Suprapubic skin (tissue), 4 donors: ENCODE measurements at regions not wholly inside any gene's neighbourhood (a gene's known extent, or its start where the extent isn't known, plus 50 kb on each side); places are given as distances from the start of the nearest gene placed in this dataset.

ENCODE experiments used
- DNase-seq, 2 donors: peaks; one replicate each; pipeline ENCODE4 v3.0.0-alpha.2; 2019; ENCODE audit warnings: low spot score in 2 of 2
- H3K27ac ChIP-seq: fragments of 200-600 bp; sonication (generic); one replicate; pipeline ENCODE4 v1.5.1; 2019
- H3K27me3 ChIP-seq: fragments of 200-600 bp; sonication (generic); one replicate; pipeline ENCODE4 v1.5.1; 2019
- H3K36me3 ChIP-seq: fragments of 200-600 bp; sonication (generic); one replicate; pipeline ENCODE4 v1.5.1; 2019
- H3K4me1 ChIP-seq: fragments of 200-600 bp; sonication (generic); one replicate; pipeline ENCODE4 v1.5.1; 2019
- H3K4me3 ChIP-seq: fragments of 200-600 bp; sonication (generic); one replicate; pipeline ENCODE4 v1.5.1; 2019; ENCODE audit warnings: mild to moderate bottlenecking
- H3K9me3 ChIP-seq: fragments of 200-600 bp; sonication (generic); one replicate; pipeline ENCODE4 v1.5.1; 2019
- CTCF ChIP-seq, 2 donors: fragments of 200-600 bp in 1 of 2; fragments of 450-650 bp in 1 of 2; sonication (generic) in 1 of 2; IDR thresholded peaks; one replicate each; pipeline ENCODE4 v1.5.1; 2016 to 2019; ENCODE audit warnings: antibody characterized with exemption in 2 of 2, mild to moderate bottlenecking in 1 of 2, moderate library complexity in 1 of 2
- EP300 ChIP-seq: sonication (generic); formaldehyde crosslinking; IDR thresholded peaks from one replicate; pipeline ENCODE4 v1.6.1; 2017; ENCODE audit warnings: antibody characterized with exemption
- POLR2A ChIP-seq, 2 donors: fragments of 450-650 bp; IDR thresholded peaks; one replicate each; pipeline ENCODE4 v1.6.1; 2017; ENCODE audit warnings: antibody characterized with exemption in 2 of 2, mild to moderate bottlenecking in 2 of 2, moderate library complexity in 2 of 2
- POLR2AphosphoS5 ChIP-seq, 3 donors: sonication (generic); formaldehyde crosslinking; IDR thresholded peaks; one replicate each; pipeline ENCODE4 v1.6.1; 2017; ENCODE audit warnings: antibody characterized with exemption in 3 of 3
- WGBS: methylation state at CpG from one replicate; pipeline ENCODE4 v1.1.5; 2018; 5-methylcytosine and 5-hydroxymethylcytosine counted together

GRCh38 chr20:57932227-57932864, 222.5 kb upstream of the PMEPA1 start:
- Histone ChIP-seq H3K4me1 (no peaks in the 10 kb centered on the region), H3K36me3 (no peaks in the 10 kb centered on the region), H3K4me3 (no peak overlapping the region), H3K9me3 (no peaks in the 10 kb centered on the region), H3K27me3 (no peaks in the 10 kb centered on the region), H3K27ac (no peak overlapping the region)
- no peak for DNase-seq
- no peak for TF ChIP-seq CTCF (IDR thresholded peaks at IDR 0.05)
- no peak for TF ChIP-seq POLR2A (IDR thresholded peaks at IDR 0.05)
- TF ChIP-seq EP300, result no peak
- TF ChIP-seq POLR2AphosphoS5 (IDR thresholded peaks at IDR 0.05), result no peak
- 91% methylated on average over 16 of the region's 17 CpGs for WGBS

- no peak for DNase-seq
- no peaks in the 10 kb centered on the region for H3K36me3 ChIP-seq
- H3K4me3 ChIP-seq, result no peak overlapping the region
- TF ChIP-seq POLR2AphosphoS5 (IDR thresholded peaks at IDR 0.05) (no peak), CTCF (IDR thresholded peaks at IDR 0.05) (no peak), POLR2A (IDR thresholded peaks at IDR 0.05) (no peak), EP300 (no peak)
- WGBS, result 80% methylated on average over 5 of the region's 5 CpGs
- no peaks in the 10 kb centered on the region for H3K27me3 ChIP-seq
- H3K27ac ChIP-seq, result no peak overlapping the region
- H3K9me3 ChIP-seq, result no peaks in the 10 kb centered on the region
- no peaks in the 10 kb centered on the region for H3K4me1 ChIP-seq
These were observed 220.5 kb upstream of the PMEPA1 start for GRCh38 chr20:57930351-57930750.

- no peaks in the 10 kb centered on the region for H3K27me3 ChIP-seq
- no peak overlapping the region for H3K27ac ChIP-seq
- WGBS, result 60% methylated on average over 2 of the region's 2 CpGs
- H3K4me1 ChIP-seq, result no peaks in the 10 kb centered on the region
- no peak for TF ChIP-seq POLR2AphosphoS5 (IDR thresholded peaks at IDR 0.05)
- no peak for TF ChIP-seq CTCF (IDR thresholded peaks at IDR 0.05)
- no peak for TF ChIP-seq EP300
- TF ChIP-seq POLR2A (IDR thresholded peaks at IDR 0.05), result no peak
- H3K9me3 ChIP-seq, result no peaks in the 10 kb centered on the region
- no peak overlapping the region for H3K4me3 ChIP-seq
- H3K36me3 ChIP-seq, result no peaks in the 10 kb centered on the region
- no peak for DNase-seq
These were observed 218.6 kb upstream of the PMEPA1 start for GRCh38 chr20:57928181-57928967.

- WGBS, result 92% methylated on average over 1 of the region's 1 CpG
- Histone ChIP-seq H3K4me1 (no peaks in the 10 kb centered on the region), H3K4me3 (no peak overlapping the region), H3K36me3 (no peaks in the 10 kb centered on the region), H3K27ac (no peak overlapping the region), H3K9me3 (no peaks in the 10 kb centered on the region), H3K27me3 (no peaks in the 10 kb centered on the region)
- TF ChIP-seq POLR2AphosphoS5 (IDR thresholded peaks at IDR 0.05), result no peak
- no peak for TF ChIP-seq POLR2A (IDR thresholded peaks at IDR 0.05)
- TF ChIP-seq CTCF (IDR thresholded peaks at IDR 0.05), result no peak
- DNase-seq, result no peak
These were observed 217.6 kb upstream of the PMEPA1 start for GRCh38 chr20:57927376-57927775.

GRCh38 chr20:57922706-57923105, 212.9 kb upstream of the PMEPA1 start:
- Histone ChIP-seq H3K27ac (no peak overlapping the region), H3K36me3 (no peaks in the 10 kb centered on the region), H3K4me1 (no peaks in the 10 kb centered on the region), H3K27me3 (no peaks in the 10 kb centered on the region), H3K9me3 (no peaks in the 10 kb centered on the region), H3K4me3 (no peak overlapping the region)
- no peak for TF ChIP-seq EP300
- TF ChIP-seq POLR2A (IDR thresholded peaks at IDR 0.05), result no peak
- no peak for TF ChIP-seq POLR2AphosphoS5 (IDR thresholded peaks at IDR 0.05)
- TF ChIP-seq CTCF (IDR thresholded peaks at IDR 0.05), result no peak
- WGBS, result 40% methylated on average over 10 of the region's 10 CpGs
- no peak for DNase-seq
